NCI-H2196 (cell line): ENCODE measurements at regions not wholly inside any gene's neighbourhood (a gene's known extent, or its start where the extent isn't known, plus 50 kb on each side); places are given as distances from the start of the nearest gene placed in this dataset.
"Not testable (repeated sequence)": the region's sequence is repeated elsewhere in the genome, so short reads cannot be mapped to it uniquely, and the experiment has no call there.

Experiments
- DNase-seq: peaks from one replicate; lab custom pipeline; 2025; ENCODE audit not compliant: unreplicated experiment; lab: John Stamatoyannopoulos, UW

DNA sequence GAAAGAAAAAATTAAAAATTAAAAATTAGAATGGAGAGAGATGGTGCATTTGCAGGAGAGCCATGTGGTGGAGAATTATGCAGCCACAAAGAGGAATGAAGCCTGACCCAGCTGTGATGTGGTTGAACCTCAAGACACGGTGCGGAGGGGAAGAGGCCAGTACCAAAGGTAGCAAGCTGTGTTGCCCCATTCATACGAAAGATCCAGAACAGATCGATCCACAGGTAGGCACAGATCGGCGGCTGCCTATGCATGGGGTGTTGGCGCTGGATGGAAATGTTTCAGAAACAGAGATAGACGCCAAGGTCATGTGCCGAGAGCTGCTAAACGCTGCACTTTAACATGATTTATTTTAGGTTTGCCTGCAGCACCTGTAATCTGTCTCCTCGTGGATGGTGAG is 992.3 kb downstream of the BRD1 start:
- DNase-seq, result no peak

DNA sequence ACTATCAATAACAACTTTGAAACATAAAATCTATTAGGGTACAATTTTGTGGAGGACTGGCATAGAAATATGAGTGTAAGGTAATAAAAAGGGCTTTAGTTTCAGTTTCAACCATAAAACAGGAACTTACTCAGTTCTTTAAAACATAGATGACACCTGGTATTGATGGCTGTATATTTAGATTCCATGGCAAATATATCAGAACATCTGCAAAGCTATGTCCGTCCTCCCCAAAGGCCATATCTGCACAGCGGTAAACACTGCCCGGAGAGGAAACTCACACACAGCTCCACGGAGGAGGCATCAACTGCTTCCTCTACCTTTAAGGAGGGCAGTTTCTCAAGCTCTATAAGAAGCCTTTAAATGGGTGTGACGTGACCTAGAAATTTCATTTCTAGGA is 993.3 kb downstream of the BRD1 start:
- no peak for DNase-seq

DNA sequence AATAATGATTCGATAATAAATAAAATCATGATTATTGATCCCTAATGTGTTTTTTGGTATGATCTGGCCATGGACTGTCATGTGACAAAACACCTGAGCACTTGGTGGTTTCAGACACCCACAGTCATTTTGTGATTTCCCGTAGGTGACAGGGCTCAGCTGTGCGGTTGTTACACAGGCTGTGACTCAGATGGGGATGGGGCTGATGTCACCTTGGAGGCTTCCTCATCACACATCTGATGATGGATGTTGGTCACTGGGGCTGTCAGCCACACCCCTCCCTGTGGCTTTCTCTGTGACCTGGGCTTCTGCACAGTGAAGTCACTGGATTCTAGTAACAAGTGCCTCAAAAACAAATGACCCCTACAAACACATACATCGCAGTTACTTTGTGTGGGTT is 995.1 kb downstream of the BRD1 start:
- DNase-seq, result no peak

DNA sequence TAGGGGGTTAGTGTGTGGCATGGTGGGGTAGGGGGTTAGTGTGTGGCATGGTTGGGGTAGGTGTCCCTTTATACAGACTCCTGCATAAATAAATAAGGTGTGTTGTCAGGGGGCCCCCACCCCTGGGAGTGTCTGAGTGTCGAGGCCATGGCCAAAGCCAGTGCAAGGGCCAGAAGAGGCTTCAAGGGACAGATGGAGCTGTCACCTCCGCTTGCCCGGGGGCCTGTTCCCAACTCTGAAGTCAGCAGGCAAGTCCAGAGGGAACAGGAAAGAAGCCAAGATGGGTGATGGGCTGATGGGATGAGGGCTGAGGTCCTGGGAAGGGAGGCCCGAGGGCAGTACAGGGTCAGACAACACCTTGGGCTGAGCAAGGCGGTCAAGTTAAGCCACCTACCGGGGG is 997.8 kb downstream of the BRD1 start:
- no peak for DNase-seq

DNA sequence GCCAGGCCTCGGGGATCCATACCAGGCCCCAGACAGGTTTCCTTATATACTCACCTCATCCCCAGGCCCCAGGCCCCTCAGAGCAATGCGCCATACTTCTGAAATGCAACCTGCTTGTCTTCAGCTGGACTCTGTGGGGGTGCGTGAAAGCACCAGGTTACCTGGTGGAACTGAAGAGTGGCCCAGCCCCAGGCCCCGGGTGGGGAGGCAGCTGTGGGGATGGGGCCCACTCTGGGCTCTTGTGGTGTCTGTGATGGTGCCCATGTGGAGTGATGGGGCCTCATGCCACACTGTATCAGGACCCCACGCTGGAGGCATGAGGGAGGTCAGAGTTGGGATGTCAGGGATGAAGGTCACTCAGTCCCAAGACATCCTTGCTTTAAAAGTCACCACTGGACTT is 999.0 kb downstream of the BRD1 start:
- no peak for DNase-seq

DNA sequence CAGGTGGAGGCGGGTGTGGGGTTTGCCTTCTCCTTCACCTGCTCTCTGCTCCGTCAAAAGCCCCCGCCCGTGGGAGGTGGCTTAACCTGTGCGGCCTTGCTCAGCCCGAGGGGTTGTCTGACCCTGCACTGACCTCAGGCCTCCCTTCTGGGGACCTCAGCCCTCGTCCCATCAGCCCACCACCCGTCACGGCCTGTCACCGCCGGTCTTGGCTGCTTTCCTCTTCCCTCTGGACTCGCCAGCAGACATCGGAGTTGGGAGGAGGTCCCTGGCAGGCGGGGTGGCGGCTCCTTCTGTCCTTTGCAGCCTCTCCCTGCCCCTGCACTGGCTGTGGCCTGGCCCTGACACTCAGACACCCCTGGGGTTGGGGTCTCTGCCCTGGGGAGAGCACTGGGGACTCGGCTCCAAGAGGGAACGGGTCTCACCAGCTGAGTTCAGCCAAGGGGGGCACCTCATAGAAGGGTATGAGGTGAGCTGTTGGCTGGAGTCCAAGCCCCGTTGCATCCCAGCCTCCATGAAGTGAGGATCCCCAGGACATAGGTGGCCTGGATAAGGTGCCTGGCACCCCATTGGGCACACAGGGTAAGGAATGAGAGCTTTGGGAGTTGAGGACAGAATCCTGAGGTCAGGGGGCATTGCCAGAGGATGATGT is 999.6 kb downstream of the BRD1 start:
- DNase-seq, result no peak

DNA sequence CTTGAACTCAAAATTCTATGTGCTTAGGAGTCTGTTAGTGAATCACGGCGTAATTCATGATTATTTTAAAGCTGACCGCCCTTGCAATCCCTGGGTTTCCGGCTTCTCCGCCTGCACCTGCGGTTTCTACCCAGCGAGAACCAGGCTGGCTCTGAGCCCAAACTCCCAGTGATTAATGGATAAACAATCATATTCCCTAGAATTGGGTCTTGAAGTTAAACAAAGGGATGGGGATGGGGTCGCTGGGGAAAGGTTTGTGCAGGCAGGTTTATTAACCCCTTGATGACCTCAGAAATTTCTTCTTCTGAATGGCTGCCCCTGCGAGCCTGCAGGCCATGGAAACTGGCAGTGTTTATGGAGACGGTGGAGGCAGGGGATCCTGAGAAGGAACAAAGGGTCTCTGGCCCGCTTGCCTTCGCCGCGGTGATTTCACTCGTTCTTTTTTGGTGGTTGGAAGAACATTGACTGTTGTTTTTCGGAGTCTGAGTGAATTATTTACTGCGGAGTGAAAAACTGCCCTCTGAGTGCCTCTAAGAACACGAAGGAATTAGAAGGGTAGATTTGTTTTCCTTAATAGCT is 1000.3 kb downstream of the BRD1 start:
- DNase-seq, result no peak

DNA sequence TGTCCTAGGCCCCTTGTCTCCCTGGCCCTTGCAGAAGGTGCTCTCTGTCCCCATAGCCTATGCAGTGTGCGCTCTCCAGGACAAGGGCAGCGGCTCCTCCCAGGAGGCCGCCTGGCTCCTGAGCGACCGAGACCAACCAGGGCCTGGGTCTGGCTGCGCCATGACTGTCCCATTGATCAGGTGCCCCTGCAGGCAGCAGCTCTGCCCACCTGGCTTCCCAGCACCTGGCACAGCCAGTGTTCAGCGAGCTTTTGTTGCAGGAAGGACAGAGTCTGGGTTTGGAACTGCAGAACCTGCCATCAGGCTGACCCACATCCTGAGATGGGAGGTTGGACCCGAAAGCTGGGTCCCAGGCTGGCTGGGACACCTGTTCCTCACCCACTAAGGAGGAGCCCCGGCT is 1001.1 kb downstream of the BRD1 start:
- no peak for DNase-seq

DNA sequence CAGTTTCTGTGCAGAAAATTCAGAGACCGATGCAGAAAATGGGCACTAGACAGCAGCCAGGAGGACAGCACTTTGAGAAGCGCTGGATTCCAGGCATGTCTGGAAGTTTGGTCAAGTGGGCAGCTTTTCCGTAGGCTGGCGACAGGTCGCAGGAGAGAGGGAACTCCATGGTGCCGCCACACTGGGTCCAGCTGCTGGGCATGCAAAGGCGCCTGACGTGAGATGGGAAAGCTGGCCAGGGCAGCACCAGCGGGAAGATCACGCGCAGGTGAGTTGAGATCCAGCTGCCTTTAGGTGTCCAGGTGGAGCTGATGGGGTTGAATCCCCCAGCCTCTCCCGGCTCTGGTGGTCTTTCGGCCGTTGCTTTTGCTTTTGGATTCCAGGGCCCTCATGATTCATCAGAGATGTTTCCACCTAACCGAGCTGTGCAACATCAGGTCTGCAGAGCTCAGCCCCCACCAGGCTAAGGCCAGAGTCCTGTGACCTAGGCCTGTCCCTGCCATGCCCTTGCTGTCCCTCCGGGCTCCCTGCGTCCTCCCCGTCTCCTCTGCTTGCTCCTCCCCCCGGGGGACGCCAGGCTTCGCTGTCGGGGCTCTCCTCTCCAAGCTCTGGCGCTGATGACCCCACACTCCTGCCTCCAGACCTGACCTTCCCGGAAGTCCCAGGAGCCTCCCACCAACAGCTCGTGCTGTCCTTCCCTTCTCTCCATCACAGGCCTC is 1001.7 kb downstream of the BRD1 start:
- DNase-seq, result no peak

DNA sequence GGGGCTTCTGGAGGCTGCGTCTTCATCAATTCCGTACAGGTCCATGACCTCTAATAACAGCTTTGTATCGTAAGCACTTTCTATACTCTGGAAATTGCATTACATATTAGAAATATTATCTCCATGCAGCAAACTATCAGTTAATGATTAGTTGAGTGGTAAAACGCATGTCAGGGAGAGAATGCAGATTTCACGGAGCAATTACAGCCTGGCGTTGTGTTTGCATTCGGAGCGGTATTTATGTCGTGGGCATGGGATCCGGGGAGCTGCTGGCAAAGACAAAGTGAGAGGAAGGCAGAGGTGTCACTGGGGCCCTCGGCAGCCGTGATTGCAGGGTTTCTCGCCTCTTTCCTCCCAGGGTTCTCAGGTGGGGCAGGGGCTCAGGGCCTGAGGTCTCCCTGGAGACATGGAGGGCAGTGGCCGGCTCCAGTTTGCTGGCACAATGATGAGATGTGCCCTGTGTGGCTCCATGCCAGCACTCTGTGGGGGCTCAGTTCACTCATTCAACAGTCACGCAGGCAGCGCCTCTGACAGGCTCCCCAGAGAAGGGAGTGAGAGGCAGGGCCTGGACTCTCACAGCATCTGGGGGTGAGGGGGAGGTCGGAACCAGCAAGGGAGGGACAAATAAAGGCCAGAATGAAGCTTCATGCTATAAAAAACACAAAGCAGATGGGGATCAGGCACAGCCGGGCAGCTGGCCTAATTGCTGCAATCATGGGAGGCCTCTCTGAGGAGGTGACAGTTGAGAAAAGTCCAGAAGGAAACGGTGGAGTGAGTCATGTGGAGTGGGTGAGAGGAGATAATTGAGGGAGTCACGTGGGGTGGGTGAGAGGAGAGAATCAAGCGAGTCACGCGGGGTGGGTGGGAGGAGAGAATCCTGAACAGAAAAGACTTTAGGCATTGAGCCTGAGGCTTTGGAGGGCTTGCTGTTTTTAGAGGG is 1002.7 kb downstream of the BRD1 start:
- DNase-seq, result no peak

DNA sequence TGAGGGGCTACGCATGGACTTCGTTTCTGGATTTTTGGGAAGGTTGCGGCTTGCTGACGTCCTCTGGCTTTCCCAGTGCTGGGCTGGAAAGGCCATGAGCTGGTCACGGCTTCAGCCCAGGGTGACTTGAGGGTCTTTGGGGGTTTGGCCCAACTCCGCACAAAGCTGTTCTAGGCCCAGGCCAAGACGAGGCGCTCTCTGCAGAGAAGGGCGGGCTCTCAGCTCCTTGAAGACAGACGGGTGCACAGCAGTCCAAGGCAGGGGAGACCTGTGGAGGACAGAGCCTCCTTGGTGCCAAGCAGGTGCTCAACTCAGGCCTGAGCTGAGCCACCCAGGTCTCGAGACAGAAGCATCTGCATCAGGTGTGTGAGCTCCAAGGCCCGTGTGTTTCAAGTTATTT is 1003.7 kb downstream of the BRD1 start:
- no peak for DNase-seq

DNA sequence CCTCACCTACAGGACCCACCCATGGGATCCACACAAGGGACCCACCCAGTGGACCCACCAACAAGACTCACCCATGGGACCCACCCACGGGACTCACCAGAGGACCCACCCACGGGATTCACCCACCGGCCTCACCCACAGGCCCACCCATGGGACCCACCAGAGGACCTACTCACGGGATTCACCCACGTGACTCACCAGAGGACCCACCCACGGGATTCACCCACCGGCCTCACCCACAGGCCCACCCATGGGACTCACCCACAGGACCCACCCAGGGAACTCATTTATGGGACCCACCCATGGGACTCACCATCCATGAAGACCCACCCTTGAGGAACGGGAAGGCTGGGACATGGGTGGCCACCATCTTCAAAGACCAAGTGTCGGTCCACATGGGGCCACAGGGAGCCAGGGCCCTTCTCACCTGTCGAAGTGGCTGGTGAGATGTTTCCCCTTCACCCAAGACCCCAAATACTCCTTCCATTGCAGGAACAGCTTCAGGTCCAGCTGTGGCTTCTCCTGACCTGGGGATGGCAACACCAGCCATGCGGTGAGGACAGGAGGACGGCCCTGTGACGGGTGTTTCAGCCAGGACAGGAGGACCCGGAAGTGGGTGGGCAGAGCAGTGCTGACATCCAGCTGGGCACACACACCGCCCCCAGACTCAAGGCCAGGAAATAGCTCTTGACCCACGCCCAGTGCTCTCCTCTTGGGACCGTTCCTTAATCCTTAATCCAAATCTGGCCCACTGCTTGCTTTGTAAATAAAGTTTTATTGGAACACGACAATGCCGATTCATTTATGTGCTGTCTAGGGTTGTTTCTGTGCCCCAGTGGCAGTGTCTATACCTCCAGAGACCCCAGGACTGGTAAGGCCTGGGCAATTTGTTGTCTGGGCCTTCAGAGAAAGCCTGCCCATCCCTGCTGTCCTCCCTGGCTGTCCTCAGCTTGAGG is 1005.1 kb downstream of the BRD1 start:
- DNase-seq, result no peak

DNA sequence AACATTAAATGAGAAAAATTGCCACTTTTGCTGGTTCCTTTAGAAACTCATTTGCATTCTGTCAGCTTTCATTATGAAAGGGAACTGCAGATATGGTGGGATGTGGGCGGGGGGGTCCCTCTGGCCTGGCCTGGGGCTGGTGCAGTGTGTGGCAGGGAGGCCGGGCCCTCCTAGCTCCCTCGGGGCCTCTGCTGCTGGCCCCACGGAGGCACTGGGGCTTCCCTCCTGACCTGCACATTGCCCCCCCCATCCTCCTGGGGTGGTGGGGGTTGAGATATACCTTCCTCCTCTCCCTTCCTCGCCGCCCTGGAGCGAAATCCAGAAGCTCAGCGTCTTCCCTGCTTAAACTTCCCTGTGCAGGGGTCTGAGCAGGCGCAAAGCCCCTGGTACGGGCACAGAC is 1005.9 kb downstream of the BRD1 start:
- DNase-seq, result no peak

DNA sequence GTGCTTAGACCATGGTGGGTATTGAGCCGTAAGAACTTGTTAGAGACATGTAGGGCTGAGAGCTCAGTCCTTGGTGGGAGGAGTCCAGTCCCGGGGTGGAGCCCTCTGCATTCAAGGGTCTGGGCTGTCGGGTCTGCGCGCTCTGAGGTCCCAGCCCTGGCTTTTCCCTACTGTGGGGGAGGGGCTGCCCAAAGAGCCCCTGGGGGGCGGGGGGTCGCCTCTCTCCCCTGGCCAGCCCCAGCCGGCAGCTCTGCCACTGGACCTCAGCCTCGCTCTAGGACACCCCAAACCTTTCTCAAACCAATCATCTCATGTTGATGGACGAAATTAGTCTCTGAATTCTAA is 1006.4 kb downstream of the BRD1 start:
- DNase-seq, result no peak

DNA sequence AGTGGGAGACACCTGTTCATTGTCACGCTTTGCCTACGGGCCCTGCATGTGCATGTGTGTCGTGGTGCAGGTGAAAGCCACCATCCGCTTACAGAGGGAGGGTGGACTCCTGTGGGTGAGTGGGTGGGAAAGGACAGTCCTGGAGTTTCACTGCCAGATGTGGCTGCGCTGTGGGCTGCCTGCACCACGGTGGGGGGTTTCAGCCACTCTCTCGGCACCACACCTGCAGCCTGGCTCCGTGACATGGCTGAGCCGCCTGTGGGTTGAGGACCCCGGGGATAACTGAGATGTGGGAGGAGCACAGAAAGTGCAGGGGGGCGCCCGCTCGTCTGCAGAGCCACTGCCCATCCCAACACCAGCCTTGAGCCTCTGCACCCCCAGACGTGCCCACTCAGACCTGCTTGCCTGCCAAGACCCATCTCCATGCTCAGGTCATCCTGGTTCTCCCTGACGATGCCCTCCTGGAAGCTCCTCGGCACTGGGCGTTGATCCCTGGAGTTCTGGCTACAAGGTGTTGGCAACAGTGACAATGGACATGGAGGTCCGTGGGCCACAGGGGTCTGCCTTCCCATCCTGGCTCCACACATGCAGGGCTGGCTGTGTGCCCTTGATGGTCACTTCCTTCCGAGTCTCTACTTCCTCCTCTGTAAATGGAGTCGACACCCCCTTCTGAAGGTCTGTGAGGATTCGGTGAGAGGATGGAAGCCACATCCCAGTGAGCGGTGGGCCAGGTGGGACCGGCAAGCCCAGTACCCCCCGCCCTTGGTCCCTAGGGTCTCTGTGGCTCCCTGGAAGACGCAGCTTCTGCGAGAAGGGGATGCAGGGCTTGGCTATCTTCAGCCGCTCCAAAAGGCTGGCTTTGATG is 1007.0 kb downstream of the BRD1 start:
- no peak for DNase-seq

DNA sequence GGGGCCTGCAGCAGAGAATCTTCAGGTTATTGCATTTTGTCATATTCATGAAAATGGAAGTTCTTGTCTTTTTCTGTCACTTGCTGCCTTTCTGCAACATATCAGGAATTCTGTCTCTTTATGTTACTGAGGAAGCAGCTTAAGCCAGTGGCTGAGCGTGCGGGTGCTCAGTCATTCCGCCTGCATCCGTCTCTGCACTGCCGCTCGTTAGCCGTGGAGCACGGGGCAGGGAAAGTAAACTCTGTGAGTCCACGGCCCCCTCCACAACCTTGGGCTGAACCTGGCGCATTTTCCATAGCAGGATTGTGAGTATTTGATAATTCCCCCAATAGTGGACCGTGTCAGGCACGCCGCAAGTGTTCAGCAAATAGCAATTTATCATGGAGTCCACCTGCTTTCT is 1007.7 kb downstream of the BRD1 start:
- no peak for DNase-seq

DNA sequence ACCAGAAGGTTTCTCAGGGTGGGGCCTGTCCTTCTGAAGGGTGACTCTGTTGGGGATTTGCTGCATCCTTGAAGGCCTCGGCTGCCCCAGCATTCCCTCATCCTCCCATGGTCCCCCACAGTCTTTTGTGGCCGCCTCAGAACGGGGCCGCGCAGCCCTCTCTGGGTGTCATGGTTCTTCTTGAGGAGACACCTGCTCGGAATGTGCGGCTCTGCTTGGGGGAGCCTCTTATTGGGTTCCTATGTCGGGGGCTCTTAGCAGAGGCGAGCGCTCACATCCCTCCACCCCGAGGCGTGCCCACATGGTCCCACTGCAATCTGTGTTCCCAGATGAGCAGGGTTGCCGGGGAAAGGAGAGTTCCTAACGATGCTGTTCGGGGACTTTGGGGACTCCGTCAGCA is 1008.4 kb downstream of the BRD1 start:
- no peak for DNase-seq

DNA sequence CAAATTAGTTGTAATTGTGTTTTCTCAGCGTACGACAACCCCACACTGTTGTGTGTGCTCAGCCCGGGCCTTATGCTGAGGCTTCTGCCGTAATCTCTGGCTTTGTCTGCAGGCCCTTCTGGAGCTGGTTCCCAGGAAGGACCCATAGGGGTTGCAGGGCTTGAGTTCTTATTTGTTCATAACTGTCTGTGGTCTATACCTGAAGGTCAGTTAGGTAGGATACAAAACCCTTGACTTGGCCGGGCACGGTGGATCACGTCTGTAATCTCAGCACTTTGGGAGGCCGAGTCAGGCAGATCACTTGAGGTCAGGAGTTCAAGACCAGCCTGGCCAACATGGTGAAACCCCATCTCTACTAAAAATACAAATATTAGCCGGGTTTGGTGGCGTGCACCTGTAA is 1010.2 kb downstream of the BRD1 start:
- not testable (repeated sequence) for DNase-seq

DNA sequence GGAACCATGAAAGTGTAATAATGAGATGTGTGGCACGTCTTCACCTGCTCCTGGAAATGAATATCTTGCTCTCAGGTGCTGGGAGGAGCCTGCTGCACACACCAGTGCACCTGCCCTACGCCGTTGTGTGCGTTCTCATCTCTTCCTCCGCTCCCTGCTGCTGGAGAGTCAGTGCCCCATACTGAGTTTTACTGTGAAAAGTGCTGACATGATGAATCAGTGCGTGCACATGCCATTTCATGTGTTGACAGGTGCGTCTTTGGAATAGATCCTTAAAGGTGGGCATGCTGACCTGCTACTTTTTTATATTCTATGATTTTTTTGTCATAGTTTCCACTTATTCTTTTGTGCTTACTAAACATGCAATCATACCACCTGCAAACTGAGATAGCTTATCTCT is 1015.8 kb downstream of the BRD1 start:
- no peak for DNase-seq
